H9 (cell line): ENCODE measurements at regions not wholly inside any gene's neighbourhood (a gene's known extent, or its start where the extent isn't known, plus 50 kb on each side); places are given as distances from the start of the nearest gene placed in this dataset.

Experiments used
- DNase-seq: peaks from one replicate; pipeline ENCODE4 v3.0.0-alpha.2; 2017
- H2AFZ ChIP-seq: one replicate; pipeline ENCODE4 v1.6.1; 2013; ENCODE audit warnings: mild to moderate bottlenecking, low read length, control low read depth, moderate library complexity
- H2AK5ac ChIP-seq: 2 replicates; pipeline ENCODE4 v1.6.1; 2013; ENCODE audit warnings: low read length, control low read depth, mixed read lengths; ENCODE audit not compliant: insufficient read length
- H2BK120ac ChIP-seq: one replicate; pipeline ENCODE4 v1.6.1; 2013; ENCODE audit warnings: low read depth, mild to moderate bottlenecking, low read length, control low read depth, inconsistent platforms; ENCODE audit not compliant: poor library complexity, severe bottlenecking
- H2BK12ac ChIP-seq: 2 replicates; pipeline ENCODE4 v1.6.1; 2013; ENCODE audit warnings: low read length, control low read depth, mixed read lengths, low read depth; ENCODE audit not compliant: insufficient read length
- H2BK15ac ChIP-seq: 2 replicates; pipeline ENCODE4 v1.6.1; 2013; ENCODE audit warnings: low read depth, low read length, control low read depth
- H2BK20ac ChIP-seq: one replicate; pipeline ENCODE4 v1.6.1; 2013; ENCODE audit warnings: low read depth, mild to moderate bottlenecking, low read length, control low read depth, inconsistent platforms; ENCODE audit not compliant: poor library complexity, severe bottlenecking
- H2BK5ac ChIP-seq: 2 replicates; pipeline ENCODE4 v1.6.1; 2013; ENCODE audit warnings: low read length, control low read depth, mixed read lengths; ENCODE audit not compliant: insufficient read length
- H3K14ac ChIP-seq: 2 replicates; pipeline ENCODE4 v1.6.1; 2013; ENCODE audit warnings: low read length, control low read depth; ENCODE audit not compliant: insufficient read depth
- H3K18ac ChIP-seq: 2 replicates; pipeline ENCODE4 v1.6.1; 2013; ENCODE audit warnings: low read depth, mild to moderate bottlenecking, mixed read lengths, low read length, control low read depth; ENCODE audit not compliant: insufficient read length
- H3K23ac ChIP-seq: 2 replicates; pipeline ENCODE4 v1.6.1; 2013; ENCODE audit warnings: low read length, control low read depth, mixed read lengths, low read depth; ENCODE audit not compliant: insufficient read length
- H3K23me2 ChIP-seq: 2 replicates; pipeline ENCODE4 v1.6.1; 2013; ENCODE audit warnings: low read depth, mild to moderate bottlenecking, mixed read lengths, low read length, control low read depth; ENCODE audit not compliant: insufficient read length, poor library complexity, severe bottlenecking
- H3K27ac ChIP-seq: 2 replicates; pipeline ENCODE4 v1.5.1; 2013; ENCODE audit warnings: low read length, control low read depth, mixed read lengths, low read depth; ENCODE audit not compliant: insufficient read length
- H3K27me3 ChIP-seq: 2 replicates; pipeline ENCODE4 v1.6.1; 2013; ENCODE audit warnings: low read length, control low read depth, inconsistent platforms; ENCODE audit not compliant: insufficient read depth
- H3K4ac ChIP-seq: 2 replicates; pipeline ENCODE4 v1.6.1; 2013; ENCODE audit warnings: low read depth, mild to moderate bottlenecking, control low read depth, inconsistent platforms, low read length, moderate library complexity
- H3K4me1 ChIP-seq: 2 replicates; pipeline ENCODE4 v1.6.1; 2013; ENCODE audit warnings: low read length, control low read depth, inconsistent platforms; ENCODE audit not compliant: insufficient read depth
- H3K4me2 ChIP-seq: 2 replicates; pipeline ENCODE4 v1.6.1; 2013; ENCODE audit warnings: low read length, control low read depth, mixed read lengths; ENCODE audit not compliant: insufficient read length, insufficient read depth
- H3K56ac ChIP-seq: 2 replicates; pipeline ENCODE4 v1.6.1; 2013; ENCODE audit warnings: low read depth, mild to moderate bottlenecking, mixed read lengths, low read length, control low read depth; ENCODE audit not compliant: insufficient read length
- H3K79me1 ChIP-seq: 2 replicates; pipeline ENCODE4 v1.6.1; 2013; ENCODE audit warnings: low read depth, mild to moderate bottlenecking, moderate library complexity, low read length, control low read depth, inconsistent platforms; ENCODE audit not compliant: insufficient read depth, poor library complexity, severe bottlenecking
- H3K79me2 ChIP-seq: 2 replicates; pipeline ENCODE4 v1.6.1; 2013; ENCODE audit warnings: low read length, control low read depth, inconsistent platforms; ENCODE audit not compliant: insufficient read depth
- H3K9ac ChIP-seq: 2 replicates; pipeline ENCODE4 v1.6.1; 2013; ENCODE audit warnings: low read length, control low read depth, mixed read lengths; ENCODE audit not compliant: insufficient read length; ENCODE audit errors: extremely low read depth
- H3K9me3 ChIP-seq: one replicate; pipeline ENCODE4 v1.6.1; 2013; ENCODE audit warnings: low read depth, low read length, inconsistent platforms; ENCODE audit not compliant: control insufficient read depth
- H3T11ph ChIP-seq: one replicate; pipeline ENCODE4 v1.6.1; 2013; ENCODE audit warnings: mild to moderate bottlenecking, low read length, control low read depth, inconsistent platforms
- H4K20me1 ChIP-seq: one replicate; pipeline ENCODE4 v1.6.1; 2013; ENCODE audit not compliant: control insufficient read depth, insufficient read length, insufficient read depth
- H4K5ac ChIP-seq: 2 replicates; pipeline ENCODE4 v1.6.1; 2013; ENCODE audit warnings: low read depth, mild to moderate bottlenecking, mixed read lengths, low read length, control low read depth; ENCODE audit not compliant: insufficient read length
- H4K8ac ChIP-seq: replicated peaks from 2 replicates; pipeline ENCODE4 v1.6.1; 2013; ENCODE audit warnings: low read length, control low read depth, mixed read lengths, low read depth; ENCODE audit not compliant: insufficient read length
- H4K91ac ChIP-seq: 2 replicates; pipeline ENCODE4 v1.6.1; 2013; ENCODE audit warnings: low read depth, mild to moderate bottlenecking, moderate library complexity, mixed read lengths, low read length, control low read depth; ENCODE audit not compliant: insufficient read length
- H3K27ac Mint-ChIP-seq, 3 experiments: 2 replicates in 2 of 3; 3 replicates in 1 of 3; pipeline ENCODE4 v1.8.0; 2020 to 2021; ENCODE audit warnings: mixed read lengths in 3 of 3, mild to moderate bottlenecking in 1 of 3, moderate library complexity in 1 of 3
- H3K27me3 Mint-ChIP-seq: 2 replicates; pipeline ENCODE4 v1.8.0; 2021; ENCODE audit warnings: low read depth, mild to moderate bottlenecking, moderate library complexity, mixed read lengths
- H3K36me3 Mint-ChIP-seq, 3 experiments: 2 replicates in 2 of 3; 3 replicates in 1 of 3; pipeline ENCODE4 v1.8.0; 2020 to 2021; ENCODE audit warnings: low read depth in 3 of 3, mixed read lengths in 3 of 3; ENCODE audit not compliant: insufficient read depth in 1 of 3
- H3K4me1 Mint-ChIP-seq, 2 experiments: 2 replicates each; pipeline ENCODE4 v1.8.0; 2020; ENCODE audit warnings: mixed read lengths in 2 of 2
- H3K4me3 Mint-ChIP-seq, 2 experiments: 2 replicates in 1 of 2; 3 replicates in 1 of 2; pipeline ENCODE4 v1.8.0; 2020 to 2021; ENCODE audit warnings: mild to moderate bottlenecking in 2 of 2, mixed read lengths in 2 of 2, moderate library complexity in 1 of 2
- H3K9me3 Mint-ChIP-seq, 2 experiments: 2 replicates in 1 of 2; 3 replicates in 1 of 2; pipeline ENCODE4 v1.8.0; 2020; ENCODE audit warnings: mild to moderate bottlenecking in 2 of 2, mixed read lengths in 2 of 2, moderate library complexity in 1 of 2
- WGBS: extraction: QIAGEN DNeasy Blood & Tissue Kit; methylation state at CpG from one replicate; pipeline ENCODE4 v1.1.7; 2013; ENCODE audit warnings: missing lambda C conversion rate, low lambda C conversion rate, mixed read lengths; ENCODE audit not compliant: insufficient read length; ENCODE audit errors: extremely low coverage; 5-methylcytosine and 5-hydroxymethylcytosine counted together
- TF ChIP-seq, protein P1 (sequence below): fragments of 200-600 bp; sonication (generic); conservative IDR thresholded peaks from 3 replicates; pipeline ENCODE4 v1.8.0; 2021; ENCODE audit warnings: antibody characterized with exemption, mild to moderate bottlenecking

DNA sequence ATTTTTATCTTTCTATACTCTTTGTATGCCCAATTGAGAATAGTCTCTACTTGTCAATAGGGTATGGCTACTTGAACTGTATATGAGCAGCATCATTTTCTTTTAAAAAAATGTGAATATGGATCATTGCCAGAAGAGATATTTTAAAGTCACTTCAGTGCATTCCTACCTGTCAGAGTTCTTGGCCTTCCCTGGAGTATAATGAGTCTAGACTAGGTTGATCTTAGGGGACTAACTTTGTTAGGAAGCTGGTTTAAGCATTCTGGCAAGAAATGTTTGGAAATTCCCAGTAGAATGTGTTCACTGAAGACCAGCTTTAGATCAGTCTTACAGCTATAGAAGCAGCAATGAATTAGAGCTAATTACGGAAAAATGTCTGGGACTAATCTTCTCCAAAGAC lies 178.2 kb downstream of the FAT4 start:
- no peak overlapping the region for H3K9ac ChIP-seq
- no peak overlapping the region for H2BK15ac ChIP-seq
- H4K20me1 ChIP-seq = no peaks in the 10 kb centered on the region
- H3K23ac ChIP-seq = no peak overlapping the region
- H3K27ac ChIP-seq = no peak overlapping the region
- H3K79me1 ChIP-seq = no peaks in the 10 kb centered on the region
- H3K4me1 ChIP-seq = no peaks in the 10 kb centered on the region
- no peak overlapping the region for H4K91ac ChIP-seq
- no peak overlapping the region for H4K5ac ChIP-seq
- H3K36me3 Mint-ChIP-seq = peaks cover 0 to 14% (median 3%) of the 10 kb centered on the region in 3 experiments; a peak in 2 of 7 replicates
- H3K4me3 Mint-ChIP-seq = no peak overlapping the region
- TF ChIP-seq, protein P1, sequence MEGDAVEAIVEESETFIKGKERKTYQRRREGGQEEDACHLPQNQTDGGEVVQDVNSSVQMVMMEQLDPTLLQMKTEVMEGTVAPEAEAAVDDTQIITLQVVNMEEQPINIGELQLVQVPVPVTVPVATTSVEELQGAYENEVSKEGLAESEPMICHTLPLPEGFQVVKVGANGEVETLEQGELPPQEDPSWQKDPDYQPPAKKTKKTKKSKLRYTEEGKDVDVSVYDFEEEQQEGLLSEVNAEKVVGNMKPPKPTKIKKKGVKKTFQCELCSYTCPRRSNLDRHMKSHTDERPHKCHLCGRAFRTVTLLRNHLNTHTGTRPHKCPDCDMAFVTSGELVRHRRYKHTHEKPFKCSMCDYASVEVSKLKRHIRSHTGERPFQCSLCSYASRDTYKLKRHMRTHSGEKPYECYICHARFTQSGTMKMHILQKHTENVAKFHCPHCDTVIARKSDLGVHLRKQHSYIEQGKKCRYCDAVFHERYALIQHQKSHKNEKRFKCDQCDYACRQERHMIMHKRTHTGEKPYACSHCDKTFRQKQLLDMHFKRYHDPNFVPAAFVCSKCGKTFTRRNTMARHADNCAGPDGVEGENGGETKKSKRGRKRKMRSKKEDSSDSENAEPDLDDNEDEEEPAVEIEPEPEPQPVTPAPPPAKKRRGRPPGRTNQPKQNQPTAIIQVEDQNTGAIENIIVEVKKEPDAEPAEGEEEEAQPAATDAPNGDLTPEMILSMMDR = no peak
- no peak overlapping the region for H3K4ac ChIP-seq
- no peak for DNase-seq
- no peaks in the 10 kb centered on the region for H3K27me3 Mint-ChIP-seq
- no peak overlapping the region for H2AFZ ChIP-seq
- whole genome bisulfite sequencing = no CpG with 5 or more reads among the region's 1 CpG
- no peak overlapping the region for H2BK120ac ChIP-seq
- H2BK12ac ChIP-seq = no peak overlapping the region
- no peaks in the 10 kb centered on the region for H3K27me3 ChIP-seq
- H3T11ph ChIP-seq = no peak overlapping the region
- H2AK5ac ChIP-seq = no peak overlapping the region
- H4K8ac ChIP-seq = no peak overlapping the region
- H3K56ac ChIP-seq = no peak overlapping the region
- H3K18ac ChIP-seq = no peak overlapping the region
- no peaks in the 10 kb centered on the region for H3K9me3 ChIP-seq
- H2BK5ac ChIP-seq = no peak overlapping the region
- H3K9me3 Mint-ChIP-seq = no peaks in the 10 kb centered on the region; a peak in 1 of 5 replicates
- H3K4me1 Mint-ChIP-seq = peaks cover 0 to 5% of the 10 kb centered on the region in 2 experiments; a peak in 2 of 4 replicates
- H2BK20ac ChIP-seq = no peak overlapping the region
- no peaks in the 10 kb centered on the region for H3K79me2 ChIP-seq
- H3K23me2 ChIP-seq = no peaks in the 10 kb centered on the region
- H3K4me2 ChIP-seq = no peak overlapping the region
- H3K27ac Mint-ChIP-seq = no peak overlapping the region
- H3K14ac ChIP-seq = no peak overlapping the region
